Suprapubic skin (tissue), 4 donors: ENCODE measurements at regions not wholly inside any gene's neighbourhood (a gene's known extent, or its start where the extent isn't known, plus 50 kb on each side); places are given as distances from the start of the nearest gene placed in this dataset.

Experiments
- DNase-seq, 2 donors: peaks; one replicate each; pipeline ENCODE4 v3.0.0-alpha.2; 2019; ENCODE audit warnings: low spot score in 2 of 2
- H3K27ac ChIP-seq: fragments of 200-600 bp; sonication (generic); one replicate; pipeline ENCODE4 v1.5.1; 2019
- H3K27me3 ChIP-seq: fragments of 200-600 bp; sonication (generic); one replicate; pipeline ENCODE4 v1.5.1; 2019
- H3K36me3 ChIP-seq: fragments of 200-600 bp; sonication (generic); one replicate; pipeline ENCODE4 v1.5.1; 2019
- H3K4me1 ChIP-seq: fragments of 200-600 bp; sonication (generic); one replicate; pipeline ENCODE4 v1.5.1; 2019
- H3K4me3 ChIP-seq: fragments of 200-600 bp; sonication (generic); one replicate; pipeline ENCODE4 v1.5.1; 2019; ENCODE audit warnings: mild to moderate bottlenecking
- H3K9me3 ChIP-seq: fragments of 200-600 bp; sonication (generic); one replicate; pipeline ENCODE4 v1.5.1; 2019
- CTCF ChIP-seq, 2 donors: fragments of 200-600 bp in 1 of 2; fragments of 450-650 bp in 1 of 2; sonication (generic) in 1 of 2; IDR thresholded peaks; one replicate each; pipeline ENCODE4 v1.5.1; 2016 to 2019; ENCODE audit warnings: antibody characterized with exemption in 2 of 2, mild to moderate bottlenecking in 1 of 2, moderate library complexity in 1 of 2
- EP300 ChIP-seq: sonication (generic); formaldehyde crosslinking; IDR thresholded peaks from one replicate; pipeline ENCODE4 v1.6.1; 2017; ENCODE audit warnings: antibody characterized with exemption
- POLR2A ChIP-seq, 2 donors: fragments of 450-650 bp; IDR thresholded peaks; one replicate each; pipeline ENCODE4 v1.6.1; 2017; ENCODE audit warnings: antibody characterized with exemption in 2 of 2, mild to moderate bottlenecking in 2 of 2, moderate library complexity in 2 of 2
- POLR2AphosphoS5 ChIP-seq, 3 donors: sonication (generic); formaldehyde crosslinking; IDR thresholded peaks; one replicate each; pipeline ENCODE4 v1.6.1; 2017; ENCODE audit warnings: antibody characterized with exemption in 3 of 3
- WGBS: methylation state at CpG from one replicate; pipeline ENCODE4 v1.1.5; 2018; 5-methylcytosine and 5-hydroxymethylcytosine counted together

- H3K27ac ChIP-seq, result no peak overlapping the region
- no peak overlapping the region for H3K4me3 ChIP-seq
- 69% methylated on average over 3 of the region's 3 CpGs for WGBS
- no peaks in the 10 kb centered on the region for H3K27me3 ChIP-seq
- H3K9me3 ChIP-seq, result peaks cover 3% of the 10 kb centered on the region
- H3K36me3 ChIP-seq, result no peaks in the 10 kb centered on the region
- DNase-seq, result no peak
- no peaks in the 10 kb centered on the region for H3K4me1 ChIP-seq
- TF ChIP-seq POLR2A (IDR thresholded peaks at IDR 0.05) (no peak), POLR2AphosphoS5 (IDR thresholded peaks at IDR 0.05) (no peak), CTCF (IDR thresholded peaks at IDR 0.05) (no peak), EP300 (no peak)
These were observed 50.6 kb upstream of the ZNF385D start for GRCh38 chr3:21801631-21802030.

- 63% methylated on average over 1 of the region's 1 CpG for WGBS
- no peak for DNase-seq
- Histone ChIP-seq H3K36me3 (no peaks in the 10 kb centered on the region), H3K4me3 (no peak overlapping the region), H3K27me3 (no peaks in the 10 kb centered on the region), H3K4me1 (no peaks in the 10 kb centered on the region), H3K9me3 (peaks cover 3% of the 10 kb centered on the region), H3K27ac (no peak overlapping the region)
- TF ChIP-seq POLR2AphosphoS5 (IDR thresholded peaks at IDR 0.05), result no peak
- no peak for TF ChIP-seq POLR2A (IDR thresholded peaks at IDR 0.05)
- no peak for TF ChIP-seq EP300
- TF ChIP-seq CTCF (IDR thresholded peaks at IDR 0.05), result no peak
These were observed 52.6 kb upstream of the ZNF385D start for GRCh38 chr3:21803604-21804003.

GRCh38 chr3:21804330-21804729, 53.3 kb upstream of the ZNF385D start:
- no peak overlapping the region for H3K27ac ChIP-seq
- WGBS, result 15% methylated on average over 2 of the region's 2 CpGs
- no peak overlapping the region for H3K4me3 ChIP-seq
- H3K4me1 ChIP-seq, result no peaks in the 10 kb centered on the region
- DNase-seq, result no peak
- H3K9me3 ChIP-seq, result peaks cover 3% of the 10 kb centered on the region
- no peaks in the 10 kb centered on the region for H3K27me3 ChIP-seq
- TF ChIP-seq POLR2AphosphoS5 (IDR thresholded peaks at IDR 0.05) (no peak), POLR2A (IDR thresholded peaks at IDR 0.05) (no peak), EP300 (no peak), CTCF (IDR thresholded peaks at IDR 0.05) (no peak)
- H3K36me3 ChIP-seq, result no peaks in the 10 kb centered on the region

GRCh38 chr3:21806733-21807132, 55.7 kb upstream of the ZNF385D start:
- Histone ChIP-seq H3K36me3 (no peaks in the 10 kb centered on the region), H3K4me3 (no peak overlapping the region), H3K27me3 (no peaks in the 10 kb centered on the region), H3K27ac (no peak overlapping the region), H3K4me1 (no peaks in the 10 kb centered on the region), H3K9me3 (no peaks in the 10 kb centered on the region)
- WGBS, result 44% methylated on average over 1 of the region's 1 CpG
- TF ChIP-seq EP300 (no peak), POLR2AphosphoS5 (IDR thresholded peaks at IDR 0.05) (no peak), POLR2A (IDR thresholded peaks at IDR 0.05) (no peak), CTCF (IDR thresholded peaks at IDR 0.05) (no peak)
- DNase-seq, result no peak

GRCh38 chr3:21825684-21826083, 74.7 kb upstream of the ZNF385D start:
- Histone ChIP-seq H3K4me1 (no peaks in the 10 kb centered on the region), H3K9me3 (no peaks in the 10 kb centered on the region), H3K36me3 (no peaks in the 10 kb centered on the region), H3K27ac (no peak overlapping the region), H3K27me3 (no peaks in the 10 kb centered on the region), H3K4me3 (no peak overlapping the region)
- 91% methylated on average over 12 of the region's 12 CpGs for WGBS
- DNase-seq, result no peak
- TF ChIP-seq POLR2A (IDR thresholded peaks at IDR 0.05), result no peak
- no peak for TF ChIP-seq EP300
- no peak for TF ChIP-seq CTCF (IDR thresholded peaks at IDR 0.05)
- TF ChIP-seq POLR2AphosphoS5 (IDR thresholded peaks at IDR 0.05), result no peak
